ENCODE measurements at regions not wholly inside any gene's neighbourhood (a gene's known extent, or its start where the extent isn't known, plus 50 kb on each side); places are given as distances from the start of the nearest gene placed in this dataset.
A peak's percentile ranks its signal among the peaks of the same experiment; 100 is the strongest.
"Not testable (repeated sequence)": the region's sequence is repeated elsewhere in the genome, so short reads cannot be mapped to it uniquely, and the experiment has no call there.

DNA sequence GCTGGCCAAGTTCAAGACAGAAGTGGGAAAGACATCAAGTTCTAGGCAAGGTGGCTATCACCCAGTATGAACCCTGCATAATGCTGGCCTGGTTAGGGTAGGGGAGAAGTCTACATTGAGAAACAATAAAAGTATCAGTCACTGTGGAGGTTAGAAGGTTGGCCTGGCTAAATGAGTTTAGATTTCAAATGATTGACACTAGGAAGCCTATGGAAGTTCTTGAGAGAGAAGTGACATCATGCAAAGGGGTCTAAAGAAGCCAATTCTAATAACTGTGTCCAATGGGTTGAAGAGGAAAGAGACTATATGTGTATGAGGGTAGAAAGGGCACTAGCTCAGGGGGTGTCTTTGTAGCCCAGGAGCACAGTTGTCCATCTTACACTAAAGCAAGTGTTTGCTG lies 98.5 kb upstream of the MBIP start:
- DNase-seq (ENCODE audit: low read depth in 4 of 4, low spot score in 3 of 4), result no peak

GRCh38 chr14:36411951-36412350 lies 91.5 kb upstream of the MBIP start:
- not testable (repeated sequence) for DNase-seq (ENCODE audit: low read depth in 4 of 4, low spot score in 3 of 4)

- DNase-seq (ENCODE audit: low read depth in 4 of 4, low spot score in 3 of 4), result no peak
These were observed 88.0 kb upstream of the MBIP start for GRCh38 chr14:36408388-36408787.

DNA sequence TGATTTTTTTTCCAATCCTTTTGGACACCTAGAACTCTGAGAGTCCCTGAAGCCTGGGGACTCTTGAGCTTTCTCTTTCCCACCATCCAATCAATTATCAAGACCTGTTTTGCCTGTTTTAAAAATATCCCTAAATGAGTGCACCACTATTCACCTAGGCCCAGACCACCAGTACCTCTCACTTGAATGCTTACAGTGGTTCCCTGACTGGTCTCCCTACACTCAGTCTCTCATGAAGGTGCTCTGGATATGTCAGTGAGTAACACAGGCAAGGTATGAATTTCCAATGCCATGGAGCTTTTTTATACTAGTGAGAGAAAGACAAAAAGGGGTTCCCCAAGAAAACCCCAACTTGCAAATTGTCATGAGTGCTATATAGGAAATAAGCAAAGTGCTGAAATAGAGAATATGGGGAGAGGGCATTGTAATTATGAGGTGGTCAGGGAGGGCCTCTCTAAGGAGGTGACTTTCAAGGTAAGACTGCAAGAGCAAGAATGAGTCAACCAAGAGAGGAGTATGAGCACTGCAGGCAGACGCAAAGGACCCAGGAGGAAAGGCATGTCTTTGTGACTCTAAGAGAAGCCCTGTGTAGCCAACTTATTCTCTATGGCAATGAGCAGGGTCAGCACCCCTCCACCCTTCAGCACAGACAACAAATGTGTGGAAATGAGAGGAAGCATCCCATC lies 85.3 kb upstream of the MBIP start:
- no peak for DNase-seq (ENCODE audit: low read depth in 4 of 4, low spot score in 3 of 4)

DNA sequence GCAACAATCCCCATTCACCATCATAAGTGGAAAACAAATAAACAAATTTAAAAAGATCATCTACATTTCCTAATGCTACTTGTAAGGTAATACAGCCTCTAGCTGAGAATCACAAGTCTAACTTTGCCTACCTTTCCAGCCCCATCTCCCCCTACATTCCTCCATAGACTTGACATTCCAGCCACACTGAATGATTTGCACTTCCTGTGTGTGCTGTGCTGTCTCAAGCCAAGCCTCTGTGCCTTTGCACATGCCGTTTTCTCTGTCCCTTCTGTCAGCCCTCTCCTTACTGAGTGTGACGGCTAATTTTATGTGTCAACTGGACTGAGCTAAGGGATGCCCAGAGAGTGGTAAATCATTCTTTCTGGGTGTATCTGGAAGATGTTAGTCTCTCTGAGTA lies 82.4 kb upstream of the MBIP start:
- no peak for DNase-seq (ENCODE audit: low read depth in 4 of 4, low spot score in 3 of 4)

- no peak for DNase-seq (ENCODE audit: low read depth in 4 of 4, low spot score in 3 of 4)
These were observed 78.2 kb upstream of the MBIP start for GRCh38 chr14:36398463-36399291.

DNA sequence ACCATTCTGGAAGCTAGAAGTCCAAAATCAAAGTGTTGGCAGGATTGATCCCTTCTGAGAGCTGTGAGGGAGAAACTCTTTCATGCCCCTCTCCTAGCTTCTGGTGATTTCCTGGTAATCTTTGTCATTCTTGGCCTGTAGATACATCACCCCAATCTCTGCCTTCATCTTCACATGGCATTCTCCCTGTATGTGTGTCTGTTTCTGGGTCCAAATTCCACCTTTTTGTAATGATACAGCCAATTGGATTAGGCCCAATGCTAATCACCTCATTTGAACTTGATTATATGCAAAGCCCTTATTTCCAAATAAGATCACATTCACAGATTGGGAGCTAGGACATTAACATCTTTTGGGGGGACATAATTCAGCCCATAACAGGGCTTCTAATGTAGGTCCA lies 76.9 kb upstream of the MBIP start:
- DNase-seq (ENCODE audit: low read depth in 4 of 4, low spot score in 3 of 4), result no peak

- DNase-seq (ENCODE audit: low read depth in 4 of 4, low spot score in 3 of 4), result no peak
These were observed 76.4 kb upstream of the MBIP start for GRCh38 chr14:36396798-36397197.

DNA sequence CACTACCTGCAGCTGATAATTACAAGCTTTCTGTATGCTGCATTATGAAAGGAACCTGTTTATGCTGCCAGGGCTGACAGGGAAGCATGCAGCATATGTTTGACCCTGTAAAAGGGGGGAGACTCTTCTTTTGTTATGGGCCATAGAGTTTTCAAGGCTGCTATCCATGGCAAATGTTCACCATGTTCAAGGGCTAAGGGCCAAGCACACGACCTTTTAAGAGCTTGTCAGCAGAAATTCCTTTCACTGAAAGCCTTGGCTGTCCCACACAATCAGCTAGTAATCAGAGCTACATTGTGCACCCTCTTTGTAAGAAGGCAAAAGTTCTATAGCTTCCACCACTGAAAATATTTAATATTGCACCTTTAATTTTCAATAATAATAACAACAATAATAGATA lies 74.2 kb upstream of the MBIP start:
- DNase-seq (ENCODE audit: low read depth in 4 of 4, low spot score in 3 of 4), result no peak

GRCh38 chr14:36390718-36391117 lies 70.3 kb upstream of the MBIP start:
- no peak for DNase-seq (ENCODE audit: low read depth in 4 of 4, low spot score in 3 of 4)

- DNase-seq (ENCODE audit: low read depth in 4 of 4, low spot score in 3 of 4), result no peak
These were observed 63.5 kb upstream of the MBIP start for GRCh38 chr14:36383767-36384431.

DNA sequence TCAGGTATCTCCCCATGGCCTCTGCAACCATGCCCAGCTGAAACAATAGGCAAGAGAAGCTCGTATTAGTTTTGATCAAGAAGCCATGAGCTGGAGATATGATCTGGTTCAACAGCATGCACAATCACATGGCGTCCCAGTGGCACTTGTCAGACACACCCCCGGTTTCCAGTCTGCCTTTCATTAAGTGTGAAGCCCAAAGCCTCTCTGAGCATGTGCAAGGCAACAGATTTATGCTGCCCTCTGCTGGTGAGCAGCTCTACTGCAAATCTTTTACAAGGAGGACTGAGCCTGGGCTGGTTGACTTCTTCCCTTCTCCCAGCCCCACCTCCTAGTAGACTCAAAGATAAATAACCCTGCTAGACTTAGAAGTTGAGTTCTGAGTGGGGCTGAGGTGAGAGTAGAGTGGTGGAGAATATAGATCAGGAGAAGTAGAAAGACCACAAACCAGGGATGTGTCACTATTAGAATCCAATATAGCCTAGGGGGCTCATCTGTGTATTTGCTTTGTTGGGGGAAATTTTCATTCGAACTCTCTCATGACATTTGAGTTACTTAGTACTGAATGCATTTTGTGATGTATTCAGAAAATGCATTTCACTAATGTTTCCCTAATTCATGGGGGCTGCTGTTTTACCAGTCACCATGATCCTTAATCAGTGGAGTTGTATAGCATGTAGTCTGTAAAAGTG lies 53.7 kb upstream of the MBIP start:
- DNase-seq (ENCODE audit: low read depth in 4 of 4, low spot score in 3 of 4), result peak; percentile 55 to 66 (median 58)

Measured in right renal pelvis (tissue), 4 donors.